GM19043 (cell line): ENCODE measurements at regions not wholly inside any gene's neighbourhood (a gene's known extent, or its start where the extent isn't known, plus 50 kb on each side); places are given as distances from the start of the nearest gene placed in this dataset.

Experiments used
- ATAC-seq: cut with Tn5 transposase; IDR thresholded peaks from one replicate; pipeline ENCODE4 v1.9.1; 2021; ENCODE audit warnings: low read depth; ENCODE audit not compliant: unreplicated experiment

DNA sequence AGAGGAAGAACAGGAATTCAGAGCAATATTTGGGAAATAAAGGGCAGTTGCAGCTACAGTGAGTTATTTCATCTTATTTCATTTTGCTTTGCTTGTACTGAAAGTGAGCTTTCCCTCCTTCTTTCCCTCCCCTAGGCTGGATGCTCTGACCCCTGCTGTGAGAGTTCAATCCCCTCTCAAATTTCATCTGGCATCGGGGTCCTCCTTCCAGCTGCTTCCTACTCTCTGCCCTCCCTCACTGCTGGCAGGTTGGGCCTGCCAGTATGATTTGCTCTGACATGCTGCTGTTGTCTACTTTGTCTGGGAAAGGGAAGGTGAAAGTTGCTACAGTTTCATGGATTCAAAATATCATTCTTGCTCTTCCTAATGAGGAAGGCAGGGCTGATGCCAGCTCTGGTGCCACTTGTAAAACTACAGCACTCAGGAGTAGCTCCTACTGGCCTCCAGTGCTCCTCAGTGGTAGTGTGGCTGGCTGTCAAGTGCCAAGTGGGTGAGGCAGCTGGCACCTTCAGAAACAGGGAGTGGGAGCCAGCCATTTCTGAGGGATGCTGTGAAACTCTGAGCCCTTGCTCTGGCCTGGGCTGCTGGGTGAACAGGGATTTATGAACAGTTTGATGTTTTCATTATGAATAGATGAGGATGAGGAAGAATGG, 408.6 kb downstream of the HAPSTR1 start:
- ATAC-seq = no peak

DNA sequence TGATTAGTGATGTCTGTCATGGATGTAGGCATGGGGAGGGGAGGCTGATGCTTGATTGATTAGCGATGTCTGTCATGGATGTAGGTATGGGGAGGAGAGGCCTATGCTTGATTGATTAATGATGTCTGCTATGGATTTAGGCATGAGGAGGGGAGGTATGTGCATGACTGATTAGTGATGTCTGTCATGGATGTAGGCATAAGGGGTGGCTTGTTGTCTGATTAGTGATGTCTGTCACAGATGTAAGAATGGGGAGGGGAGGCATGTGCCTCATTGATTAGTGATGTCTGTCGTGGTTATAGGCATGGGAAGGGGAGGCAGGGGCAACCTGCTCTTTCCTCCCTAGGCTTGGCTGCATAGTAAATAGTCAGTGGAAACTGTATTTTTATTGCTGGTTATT, 409.4 kb downstream of the HAPSTR1 start:
- no peak for ATAC-seq

DNA sequence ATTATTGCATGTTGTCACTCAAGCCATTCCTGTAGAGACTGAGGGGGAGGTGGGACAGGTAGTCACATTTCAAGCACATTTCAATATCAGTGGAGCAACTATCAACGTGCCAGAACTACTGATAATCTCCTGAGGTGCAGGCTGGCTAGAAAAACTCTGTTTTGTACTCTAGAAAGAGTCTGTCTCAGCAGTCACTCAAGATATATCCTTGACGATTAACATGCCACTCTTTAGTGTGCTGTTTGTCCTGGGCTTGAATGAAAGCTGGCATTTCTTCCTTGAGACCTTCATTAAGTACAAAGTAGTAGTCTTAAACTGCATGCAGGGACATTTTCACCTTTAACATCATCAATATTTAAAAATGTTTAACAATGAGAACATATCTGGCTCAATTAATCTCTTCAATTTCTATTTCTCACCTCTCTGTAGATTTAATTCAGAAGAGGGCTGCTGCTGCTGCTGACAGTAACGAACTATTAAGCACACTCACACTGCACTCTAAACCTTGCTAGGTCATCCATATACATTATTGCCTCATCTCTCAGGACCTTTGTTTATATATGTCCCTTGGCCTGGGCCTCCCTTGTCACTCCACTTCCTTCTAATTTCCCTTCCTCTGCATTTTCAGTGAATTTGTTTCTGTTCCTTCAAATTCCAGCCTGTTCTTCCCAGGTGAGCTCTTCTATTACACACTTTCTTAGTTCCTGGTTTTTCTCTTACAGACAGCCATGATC, 412.0 kb downstream of the HAPSTR1 start:
- no peak for ATAC-seq

- no peak for ATAC-seq
These were observed 417.0 kb downstream of the HAPSTR1 start for GRCh38 chr16:9508328-9508936.

DNA sequence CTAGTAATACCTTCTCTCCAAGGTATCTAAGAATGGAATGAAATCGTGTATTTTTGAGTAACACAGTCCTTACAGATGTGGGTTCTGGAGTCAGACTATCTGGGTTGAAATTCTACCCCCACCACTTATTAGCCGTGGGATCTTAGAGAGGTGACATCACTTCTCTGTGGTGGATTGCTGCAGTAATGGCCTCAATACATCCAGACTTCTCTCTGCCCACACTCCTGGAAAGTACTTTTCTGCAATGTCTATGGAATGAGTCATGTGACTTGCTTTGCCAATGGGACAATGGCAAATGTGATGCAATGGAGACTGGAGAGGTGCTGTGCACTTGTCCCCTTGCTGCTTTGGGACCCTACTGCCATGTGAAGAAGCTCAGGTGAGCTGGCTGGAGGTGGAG, 418.2 kb downstream of the HAPSTR1 start:
- no peak for ATAC-seq

- ATAC-seq = no peak
These were observed 419.9 kb downstream of the HAPSTR1 start for GRCh38 chr16:9511389-9511788.

- no peak for ATAC-seq
These were observed 425.0 kb downstream of the HAPSTR1 start for GRCh38 chr16:9516444-9516843.

DNA sequence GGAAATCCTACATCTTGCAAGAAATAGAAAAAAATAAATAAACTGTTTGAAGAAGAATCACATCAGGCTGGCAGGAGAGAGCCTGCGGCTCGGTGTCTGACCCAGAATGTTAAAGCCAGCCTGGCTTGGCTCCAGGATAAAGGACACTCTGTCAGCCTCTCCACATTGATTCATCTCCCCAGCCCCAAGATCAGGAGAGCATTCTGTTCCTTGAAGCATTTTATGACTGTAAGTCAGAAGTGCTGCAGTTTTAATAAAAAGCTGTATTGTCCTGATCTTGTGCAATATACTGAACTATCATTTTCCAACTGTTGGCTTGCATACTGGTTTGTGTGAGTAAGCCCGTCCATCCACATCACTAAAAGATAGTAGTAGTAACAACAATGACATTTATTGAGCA, 426.6 kb downstream of the HAPSTR1 start:
- no peak for ATAC-seq

- no peak for ATAC-seq
These were observed 427.1 kb downstream of the HAPSTR1 start for GRCh38 chr16:9518581-9518980.

GRCh38 chr16:9521749-9522370, 430.4 kb downstream of the HAPSTR1 start:
- ATAC-seq = no peak

DNA sequence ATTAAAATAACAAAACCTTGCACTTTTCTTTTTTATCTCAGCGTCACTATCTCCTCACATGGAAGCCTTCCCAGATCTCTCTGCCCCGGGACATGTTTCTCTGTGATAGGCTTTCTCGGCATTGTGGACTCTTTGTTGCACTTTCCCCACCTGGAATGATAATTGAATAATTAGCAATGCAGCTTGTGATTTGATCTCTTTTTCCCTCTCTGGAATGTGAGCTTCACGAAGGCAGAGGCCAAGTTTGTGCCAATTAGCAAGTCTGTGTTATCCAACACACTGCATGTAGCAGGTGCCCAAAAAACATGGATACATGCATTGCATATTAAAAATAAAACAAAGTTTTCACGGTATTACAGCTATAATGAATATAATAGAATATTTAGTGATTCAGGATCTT, 431.2 kb downstream of the HAPSTR1 start:
- ATAC-seq = no peak

- no peak for ATAC-seq
These were observed 432.6 kb downstream of the HAPSTR1 start for GRCh38 chr16:9523994-9524393.

- no peak for ATAC-seq
These were observed 433.6 kb downstream of the HAPSTR1 start for GRCh38 chr16:9525037-9525436.

- ATAC-seq = no peak
These were observed 435.3 kb downstream of the HAPSTR1 start for GRCh38 chr16:9526791-9527190.

DNA sequence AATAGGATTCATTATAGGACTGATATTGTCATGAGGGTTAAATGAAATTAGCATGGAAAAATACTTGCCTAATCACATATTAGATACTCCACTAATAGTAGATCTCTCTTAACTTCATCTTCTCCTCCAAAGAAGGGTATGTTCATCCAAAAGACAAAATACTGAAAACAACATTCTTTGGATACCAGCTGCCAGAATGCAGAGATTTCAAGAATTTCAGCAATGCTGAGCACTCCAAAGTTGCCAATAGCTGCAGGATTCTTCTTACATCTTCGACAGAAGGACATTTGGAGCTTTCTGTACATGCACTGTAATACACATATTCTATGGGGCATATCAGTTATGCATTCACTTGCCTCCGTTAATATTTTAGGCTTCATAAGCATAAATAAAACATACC, 436.5 kb downstream of the HAPSTR1 start:
- ATAC-seq = no peak

DNA sequence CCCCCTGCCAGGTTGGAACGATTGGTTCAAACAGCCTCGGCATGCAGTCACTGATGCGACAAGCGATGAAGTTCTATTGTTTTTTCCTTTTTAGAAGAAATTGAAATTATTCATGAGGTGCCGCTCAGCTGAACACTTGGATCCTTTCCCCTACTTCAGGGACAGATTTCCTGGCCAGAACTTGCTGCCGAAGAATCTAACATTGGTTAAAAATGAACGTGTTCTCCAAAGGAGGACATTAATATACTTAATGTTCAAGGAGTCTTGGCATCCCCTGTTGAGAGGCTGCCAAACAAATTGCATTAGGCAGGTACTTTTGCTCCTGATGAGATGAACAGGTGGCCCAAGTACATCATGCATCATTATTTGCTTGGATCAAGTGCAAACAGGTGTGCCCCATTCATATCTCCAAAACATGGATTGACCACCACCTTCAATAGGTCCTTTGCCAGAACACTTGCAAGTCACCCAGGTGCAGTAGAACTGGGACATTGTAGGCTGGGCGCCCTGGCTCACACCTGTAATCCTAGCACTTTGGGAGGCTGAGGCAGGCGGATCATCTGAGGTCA, 437.2 kb downstream of the HAPSTR1 start:
- ATAC-seq = no peak

DNA sequence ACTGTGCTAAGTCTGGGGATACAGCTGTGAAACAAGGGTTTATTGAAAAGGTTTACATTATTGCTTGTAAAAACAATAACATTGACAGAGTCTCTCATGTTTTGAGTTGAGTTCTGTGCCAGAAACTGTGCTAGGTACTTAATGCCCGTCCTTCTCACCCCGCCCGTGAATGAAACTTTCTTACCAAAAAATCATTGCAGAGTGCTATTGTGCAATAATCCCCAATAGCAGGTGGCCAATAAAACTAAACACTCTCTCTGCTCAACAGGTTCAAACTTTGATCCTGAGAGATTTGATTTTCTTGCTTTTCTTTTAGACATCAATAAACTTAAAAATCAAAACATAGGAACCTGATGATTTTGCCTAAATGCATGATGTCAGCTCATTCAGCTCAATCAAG, 441.6 kb downstream of the HAPSTR1 start:
- ATAC-seq = no peak

DNA sequence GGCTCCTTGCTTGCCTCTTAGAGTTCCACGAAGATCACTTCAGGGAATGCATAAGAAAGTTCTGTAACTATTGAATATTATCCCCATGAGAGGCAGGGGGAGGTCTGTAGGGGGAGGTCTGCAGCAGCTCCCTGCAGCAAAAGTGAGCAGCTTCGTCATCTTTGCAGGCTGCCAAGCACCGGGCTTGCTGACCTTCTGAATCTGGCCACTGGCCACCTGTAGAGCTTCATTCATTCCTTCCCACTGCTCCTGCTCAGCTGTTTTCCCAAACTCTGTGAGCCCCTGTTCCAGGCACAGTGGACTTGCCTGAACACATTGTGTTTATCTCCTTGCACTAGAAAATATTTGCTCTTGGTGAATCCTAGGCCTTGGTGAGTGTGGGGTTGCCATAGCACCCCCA, 443.3 kb downstream of the HAPSTR1 start:
- ATAC-seq = no peak

- ATAC-seq = no peak
These were observed 445.5 kb downstream of the HAPSTR1 start for GRCh38 chr16:9536905-9537304.

- ATAC-seq = no peak
These were observed 447.9 kb downstream of the HAPSTR1 start for GRCh38 chr16:9539346-9539745.

DNA sequence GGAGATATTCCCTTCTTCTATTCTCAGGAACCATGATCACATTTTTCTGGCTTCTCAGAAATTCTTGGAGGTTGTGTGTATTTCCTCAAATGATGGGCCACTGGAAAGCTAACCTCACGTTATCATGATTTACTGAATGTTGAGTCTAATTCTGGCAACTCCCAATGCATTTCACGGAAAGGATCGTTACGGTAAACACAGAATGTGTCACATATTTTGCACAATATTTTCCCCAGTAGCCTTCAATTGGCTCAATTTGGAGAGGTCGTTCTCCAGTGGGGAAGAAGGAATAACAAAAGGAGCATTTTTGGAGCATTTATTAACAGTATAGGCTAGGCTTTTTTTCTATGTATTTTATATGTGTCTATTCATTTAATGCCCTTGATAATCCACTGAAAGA, 450.3 kb downstream of the HAPSTR1 start:
- ATAC-seq = no peak
